ENCODE measurements at regions not wholly inside any gene's neighbourhood (a gene's known extent, or its start where the extent isn't known, plus 50 kb on each side); places are given as distances from the start of the nearest gene placed in this dataset.

DNA sequence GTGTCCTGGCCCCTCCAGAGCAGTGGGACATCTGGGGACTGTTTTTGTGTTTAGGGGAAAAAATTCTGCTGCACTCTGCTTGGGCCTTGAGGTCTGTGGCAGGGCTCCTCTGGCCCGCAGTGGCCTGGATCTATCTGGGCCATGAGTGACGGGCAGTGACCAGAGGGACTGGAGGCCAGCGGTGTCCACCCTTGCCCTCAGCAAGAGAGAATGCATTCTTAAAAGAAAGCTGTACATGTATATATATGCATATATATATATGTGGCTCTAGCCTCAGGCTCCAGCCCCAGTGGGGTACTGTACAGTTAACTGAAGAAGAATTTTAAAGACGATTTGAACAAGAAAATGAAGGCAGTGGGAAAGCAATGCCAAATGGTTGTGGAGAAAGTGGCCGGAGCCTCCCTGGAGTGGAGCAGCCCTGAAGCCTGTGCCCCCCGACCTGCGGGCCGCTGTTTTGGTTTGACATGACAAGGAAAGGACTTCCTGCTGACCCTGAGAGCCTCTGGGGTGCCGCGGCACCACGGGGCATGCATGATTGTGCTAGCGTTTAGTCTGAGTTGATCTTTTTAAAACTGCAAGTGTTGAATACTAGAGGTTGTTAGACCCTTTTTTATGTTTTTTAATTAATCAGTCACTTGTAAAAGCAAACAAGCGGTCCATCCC is 52.2 kb downstream of the PLXNA1 start:
- no peak for TF ChIP-seq YY1 (IDR thresholded peaks at IDR 0.05; ENCODE audit: insufficient read depth, insufficient read length)
- no peak for TF ChIP-seq ZNF274 (IDR thresholded peaks at IDR 0.05; ENCODE audit: low read depth, low read length)
- no peak for TF ChIP-seq SUZ12 (IDR thresholded peaks at IDR 0.05; ENCODE audit: extremely low read depth, insufficient read depth, insufficient read length)

Measured in NT2/D1 (cell line).